ENCODE measurements at regions not wholly inside any gene's neighbourhood (a gene's known extent, or its start where the extent isn't known, plus 50 kb on each side); places are given as distances from the start of the nearest gene placed in this dataset.

- H3K27ac ChIP-seq (ENCODE audit: extremely low read depth, low read depth, low read length), result no peak overlapping the region
- ATAC-seq (no peak), FAIRE-seq (no peak), DNase-seq (ENCODE audit: extremely low read depth in 1 of 4, low spot score in 3 of 4) (no peak)
- no peaks in the 10 kb centered on the region for H3K79me2 ChIP-seq (ENCODE audit: control insufficient read depth, insufficient read depth, low read length)
- no peaks in the 10 kb centered on the region for H3K4me1 ChIP-seq (replicated peaks in 1 of 2; ENCODE audit: control insufficient read depth in 2 of 2, insufficient read depth in 2 of 2, low read length in 2 of 2)
- POLR2A ChIA-PET, result no interaction called here
- H3K36me3 ChIP-seq (ENCODE audit: control insufficient read depth, insufficient read depth, low read length), result no peaks in the 10 kb centered on the region
- intact Hi-C loops (cut with micrococcal nuclease) (no loop called here), in situ Hi-C loops (cut with MboI) (no loop called here)
- H3K9ac ChIP-seq (ENCODE audit: insufficient read depth in 1 of 2, low read depth in 2 of 2, low read length in 2 of 2), result no peak overlapping the region
- BruUV-seq (replicated peaks), result no TSS peak
- WGBS (ENCODE audit: insufficient coverage, low coverage, missing lambda C conversion rate), result 0% methylated on average over 2 of the region's 2 CpGs
- H3K9me1 ChIP-seq (ENCODE audit: control insufficient read depth, insufficient read depth, low read length), result no peaks in the 10 kb centered on the region
- H3K4me2 ChIP-seq (ENCODE audit: insufficient read depth, low read length), result no peak overlapping the region
- TF ChIP-seq, protein P1, sequence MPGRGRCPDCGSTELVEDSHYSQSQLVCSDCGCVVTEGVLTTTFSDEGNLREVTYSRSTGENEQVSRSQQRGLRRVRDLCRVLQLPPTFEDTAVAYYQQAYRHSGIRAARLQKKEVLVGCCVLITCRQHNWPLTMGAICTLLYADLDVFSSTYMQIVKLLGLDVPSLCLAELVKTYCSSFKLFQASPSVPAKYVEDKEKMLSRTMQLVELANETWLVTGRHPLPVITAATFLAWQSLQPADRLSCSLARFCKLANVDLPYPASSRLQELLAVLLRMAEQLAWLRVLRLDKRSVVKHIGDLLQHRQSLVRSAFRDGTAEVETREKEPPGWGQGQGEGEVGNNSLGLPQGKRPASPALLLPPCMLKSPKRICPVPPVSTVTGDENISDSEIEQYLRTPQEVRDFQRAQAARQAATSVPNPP (IDR thresholded peaks at IDR 0.05; ENCODE audit: borderline replicate concordance, insufficient read depth, insufficient read length), result no peak
- TF ChIP-seq BCOR (IDR thresholded peaks at IDR 0.05), result no peak
- no peak for TF ChIP-seq ARID4B (CRISPR knock-in tag; IDR thresholded peaks at IDR 0.05)
- no peak for TF ChIP-seq MTA3 (IDR thresholded peaks at IDR 0.05; ENCODE audit: borderline replicate concordance)
- TF ChIP-seq ZNF354B (CRISPR knock-in tag; IDR thresholded peaks at IDR 0.05), result no peak
- no peak for TF ChIP-seq ZNF639 (CRISPR knock-in tag; conservative IDR thresholded peaks at IDR 0.05 in 1 of 2, IDR thresholded peaks at IDR 0.05 in 1 of 2)
- TF ChIP-seq ZNF217 (CRISPR knock-in tag; IDR thresholded peaks at IDR 0.05), result no peak
- TF ChIP-seq, protein P2, sequence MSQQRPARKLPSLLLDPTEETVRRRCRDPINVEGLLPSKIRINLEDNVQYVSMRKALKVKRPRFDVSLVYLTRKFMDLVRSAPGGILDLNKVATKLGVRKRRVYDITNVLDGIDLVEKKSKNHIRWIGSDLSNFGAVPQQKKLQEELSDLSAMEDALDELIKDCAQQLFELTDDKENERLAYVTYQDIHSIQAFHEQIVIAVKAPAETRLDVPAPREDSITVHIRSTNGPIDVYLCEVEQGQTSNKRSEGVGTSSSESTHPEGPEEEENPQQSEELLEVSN (IDR thresholded peaks at IDR 0.05; ENCODE audit: borderline replicate concordance in 1 of 2, extremely low read depth in 1 of 2, insufficient read depth in 1 of 2, insufficient read length in 1 of 2, low read depth in 1 of 2, low read length in 1 of 2, poor library complexity in 1 of 2, severe bottlenecking in 1 of 2), result no peak
- TF ChIP-seq BDP1 (IDR thresholded peaks at IDR 0.05; ENCODE audit: insufficient read depth, insufficient read length), result no peak
- no peak for TF ChIP-seq ETV5 (CRISPR knock-in tag; IDR thresholded peaks at IDR 0.05; ENCODE audit: low read depth)
- no peak for TF ChIP-seq STAT5B (CRISPR knock-in tag; IDR thresholded peaks at IDR 0.05)
- no peak for TF ChIP-seq TCF3 (CRISPR knock-in tag; IDR thresholded peaks at IDR 0.05)
- no peak for TF ChIP-seq ZNF274 (IDR thresholded peaks at IDR 0.05; ENCODE audit: borderline replicate concordance, low read depth, low read length)
- TF ChIP-seq HDGF (IDR thresholded peaks at IDR 0.05), result no peak
- no peak for TF ChIP-seq PHF21A (IDR thresholded peaks at IDR 0.05; ENCODE audit: borderline replicate concordance, low read depth)
- H2AFZ ChIP-seq (ENCODE audit: low read depth, low read length), result no peak overlapping the region
- no peaks in the 10 kb centered on the region for H3K9me3 ChIP-seq (replicated peaks; ENCODE audit: control insufficient read depth, insufficient read depth, low read depth, low read length)
- no peaks in the 10 kb centered on the region for H4K20me1 ChIP-seq (replicated peaks; ENCODE audit: control insufficient read depth, insufficient read depth, low read length)
- CTCF ChIA-PET (ENCODE audit: low intra/inter-chr PET ratio), result no interaction called here
- H3K4me3 ChIP-seq, result no peak overlapping the region
- no peaks in the 10 kb centered on the region for H3K27me3 ChIP-seq (ENCODE audit: control insufficient read depth in 2 of 2, insufficient read depth in 2 of 2, low read length in 2 of 2)
Observed at GRCh38 chr11:109347304-109347703, 74.7 kb upstream of the C11orf87 start.
